ENCODE measurements at regions not wholly inside any gene's neighbourhood (a gene's known extent, or its start where the extent isn't known, plus 50 kb on each side); places are given as distances from the start of the nearest gene placed in this dataset.
A peak's percentile ranks its signal among the peaks of the same experiment; 100 is the strongest.
"Not testable (repeated sequence)": the region's sequence is repeated elsewhere in the genome, so short reads cannot be mapped to it uniquely, and the experiment has no call there.

- Histone ChIP-seq H3K27me3 (ENCODE audit: insufficient read depth, low read depth, severe bottlenecking) (no peaks in the 10 kb centered on the region), H3K9me3 (ENCODE audit: severe bottlenecking) (peaks cover 3% of the 10 kb centered on the region), H3K4me3 (ENCODE audit: low read depth, low read length) (no peak overlapping the region), H3K36me3 (no peaks in the 10 kb centered on the region), H3K27ac (no peak overlapping the region)
- no peak for DNase-seq
- TF ChIP-seq, protein P1, sequence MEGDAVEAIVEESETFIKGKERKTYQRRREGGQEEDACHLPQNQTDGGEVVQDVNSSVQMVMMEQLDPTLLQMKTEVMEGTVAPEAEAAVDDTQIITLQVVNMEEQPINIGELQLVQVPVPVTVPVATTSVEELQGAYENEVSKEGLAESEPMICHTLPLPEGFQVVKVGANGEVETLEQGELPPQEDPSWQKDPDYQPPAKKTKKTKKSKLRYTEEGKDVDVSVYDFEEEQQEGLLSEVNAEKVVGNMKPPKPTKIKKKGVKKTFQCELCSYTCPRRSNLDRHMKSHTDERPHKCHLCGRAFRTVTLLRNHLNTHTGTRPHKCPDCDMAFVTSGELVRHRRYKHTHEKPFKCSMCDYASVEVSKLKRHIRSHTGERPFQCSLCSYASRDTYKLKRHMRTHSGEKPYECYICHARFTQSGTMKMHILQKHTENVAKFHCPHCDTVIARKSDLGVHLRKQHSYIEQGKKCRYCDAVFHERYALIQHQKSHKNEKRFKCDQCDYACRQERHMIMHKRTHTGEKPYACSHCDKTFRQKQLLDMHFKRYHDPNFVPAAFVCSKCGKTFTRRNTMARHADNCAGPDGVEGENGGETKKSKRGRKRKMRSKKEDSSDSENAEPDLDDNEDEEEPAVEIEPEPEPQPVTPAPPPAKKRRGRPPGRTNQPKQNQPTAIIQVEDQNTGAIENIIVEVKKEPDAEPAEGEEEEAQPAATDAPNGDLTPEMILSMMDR (IDR thresholded peaks at IDR 0.05; ENCODE audit: low read depth, low read length) = no peak
Observed at GRCh38 chr5:17373814-17374556, 124.0 kb upstream of the TAF11L2 start.

DNA sequence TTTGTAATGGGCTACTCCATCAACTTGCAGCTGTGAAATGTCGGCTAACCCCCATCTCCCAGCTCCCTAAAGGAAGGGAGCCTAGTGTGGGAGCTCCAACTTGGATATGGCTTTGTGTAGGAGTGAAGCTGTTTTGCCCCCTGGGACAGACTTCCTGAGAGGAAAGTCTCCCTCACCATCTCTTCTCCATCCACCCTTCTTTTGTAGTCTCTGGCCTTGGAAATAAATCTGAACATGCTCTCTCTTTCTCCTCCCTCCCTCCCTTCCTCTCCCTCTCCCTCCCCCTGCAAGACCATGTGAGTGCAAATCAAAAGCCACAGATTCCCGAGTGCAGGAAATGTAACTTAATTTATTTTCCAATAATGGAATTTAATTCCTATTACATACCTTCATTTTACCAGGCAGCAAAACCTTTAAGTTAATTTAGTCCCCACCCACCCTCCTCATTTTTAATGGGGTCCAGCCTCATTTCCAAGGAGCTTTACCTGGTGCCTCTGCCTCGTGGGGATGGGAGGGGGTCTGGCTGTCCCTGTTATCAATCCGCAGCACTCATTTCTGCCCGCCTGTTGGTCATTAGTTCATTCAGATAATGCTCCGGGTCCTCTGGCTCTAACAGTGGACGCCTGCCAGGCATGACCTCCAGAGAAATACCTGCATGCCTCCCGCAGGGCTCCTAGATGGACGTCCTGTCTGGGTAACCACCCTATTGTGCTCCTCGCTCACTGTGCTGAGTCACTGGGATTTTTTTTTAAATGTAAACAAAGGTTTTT is 122.9 kb upstream of the TAF11L2 start:
- Histone ChIP-seq H3K27me3 (ENCODE audit: insufficient read depth, low read depth, severe bottlenecking) (no peaks in the 10 kb centered on the region), H3K36me3 (no peaks in the 10 kb centered on the region), H3K27ac (no peak overlapping the region), H3K9me3 (ENCODE audit: severe bottlenecking) (peaks cover 3% of the 10 kb centered on the region), H3K4me3 (ENCODE audit: low read depth, low read length) (no peak overlapping the region)
- TF ChIP-seq, protein P1 (IDR thresholded peaks at IDR 0.05; ENCODE audit: low read depth, low read length) = no peak
- DNase-seq = no peak

- H3K27me3 ChIP-seq (ENCODE audit: insufficient read depth, low read depth, severe bottlenecking); H3K4me3 ChIP-seq (ENCODE audit: low read depth, low read length); H3K9me3 ChIP-seq (ENCODE audit: severe bottlenecking); H3K27ac ChIP-seq; H3K36me3 ChIP-seq; DNase-seq: not testable (repeated sequence)
Observed at GRCh38 chr5:17375886-17376285, 122.1 kb upstream of the TAF11L2 start.

- no peak overlapping the region for H3K4me3 ChIP-seq (ENCODE audit: low read depth, low read length)
- no peaks in the 10 kb centered on the region for H3K27me3 ChIP-seq (ENCODE audit: insufficient read depth, low read depth, severe bottlenecking)
- no peaks in the 10 kb centered on the region for H3K36me3 ChIP-seq
- no peak overlapping the region for H3K27ac ChIP-seq
- TF ChIP-seq, protein P1 (IDR thresholded peaks at IDR 0.05; ENCODE audit: low read depth, low read length) = no peak
- no peaks in the 10 kb centered on the region for H3K9me3 ChIP-seq (ENCODE audit: severe bottlenecking)
- no peak for DNase-seq
Observed at GRCh38 chr5:17378346-17378997, 119.6 kb upstream of the TAF11L2 start.

GRCh38 chr5:17379100-17379951 is 118.7 kb upstream of the TAF11L2 start:
- Histone ChIP-seq H3K27me3 (ENCODE audit: insufficient read depth, low read depth, severe bottlenecking) (no peaks in the 10 kb centered on the region), H3K27ac (no peak overlapping the region), H3K9me3 (ENCODE audit: severe bottlenecking) (no peaks in the 10 kb centered on the region), H3K4me3 (ENCODE audit: low read depth, low read length) (no peak overlapping the region), H3K36me3 (no peaks in the 10 kb centered on the region)
- TF ChIP-seq, protein P1 (IDR thresholded peaks at IDR 0.05; ENCODE audit: low read depth, low read length) = no peak
- DNase-seq = peak; percentile 75
